Epithelial cell of proximal tubule (primary cell): ENCODE measurements at regions not wholly inside any gene's neighbourhood (a gene's known extent, or its start where the extent isn't known, plus 50 kb on each side); places are given as distances from the start of the nearest gene placed in this dataset.
"Not testable (repeated sequence)": the region's sequence is repeated elsewhere in the genome, so short reads cannot be mapped to it uniquely, and the experiment has no call there.

Experiments
- DNase-seq: peaks from one replicate; pipeline ENCODE4 v3.0.0-alpha.2; 2011; ENCODE audit warnings: low read depth
- H3K4me3 ChIP-seq: 2 replicates; pipeline ENCODE4 v1.5.1; 2011; ENCODE audit warnings: low read depth, mild to moderate bottlenecking, low read length
- CTCF ChIP-seq: conservative IDR thresholded peaks from 2 replicates; pipeline ENCODE4 v1.5.1; 2012; ENCODE audit warnings: low read depth, mild to moderate bottlenecking, low read length

- no peak for DNase-seq
- no peak for TF ChIP-seq CTCF
- H3K4me3 ChIP-seq = no peak overlapping the region
These were observed 163.8 kb upstream of the PGRMC2 start for GRCh38 chr4:128451270-128451905.

- no peak for DNase-seq
- no peak overlapping the region for H3K4me3 ChIP-seq
- TF ChIP-seq CTCF = no peak
These were observed 162.9 kb upstream of the PGRMC2 start for GRCh38 chr4:128450326-128451120.

- TF ChIP-seq CTCF = no peak
- no peak for DNase-seq
- H3K4me3 ChIP-seq = no peak overlapping the region
These were observed 161.6 kb upstream of the PGRMC2 start for GRCh38 chr4:128449251-128449650.

GRCh38 chr4:128444544-128445302, 157.1 kb upstream of the PGRMC2 start:
- TF ChIP-seq CTCF = no peak
- DNase-seq = no peak
- no peak overlapping the region for H3K4me3 ChIP-seq

- no peak overlapping the region for H3K4me3 ChIP-seq
- no peak for DNase-seq
- no peak for TF ChIP-seq CTCF
These were observed 153.3 kb upstream of the PGRMC2 start for GRCh38 chr4:128440923-128441322.

GRCh38 chr4:128437023-128437422, 149.4 kb upstream of the PGRMC2 start:
- H3K4me3 ChIP-seq, DNase-seq: not testable (repeated sequence)

GRCh38 chr4:128429023-128429613, 141.5 kb upstream of the PGRMC2 start:
- H3K4me3 ChIP-seq, DNase-seq: not testable (repeated sequence)
